GM12878 (cell line): ENCODE measurements at regions not wholly inside any gene's neighbourhood (a gene's known extent, or its start where the extent isn't known, plus 50 kb on each side); places are given as distances from the start of the nearest gene placed in this dataset.

Experiments used
- ATAC-seq: fragments of 200-7000 bp; cut with Tn5 transposase; 3 replicates; pipeline ENCODE4 v1.9.1; 2020; ENCODE audit warnings: mild to moderate bottlenecking, moderate library complexity
- BruUV-seq: library from RNA; stranded (reverse); fragments of 400-500 nt; replicated peaks from 2 replicates; lab custom pipeline; 2021; lab: Mats Ljungman, UMichigan
- CTCF ChIA-PET: fragments of 300-600 bp; sonication (Branson Sonifier 250); formaldehyde crosslinking; extraction: SDS; loops from one replicate; lab custom pipeline; 2021; ENCODE audit warnings: inconsistent platforms; lab: Yijun Ruan, JAX
- POLR2A ChIA-PET: fragments of 350-600 bp; formaldehyde crosslinking; extraction: SDS; loops from one replicate; lab custom pipeline; 2021; ENCODE audit warnings: inconsistent platforms; lab: Charles Lee
- RAD21 ChIA-PET: fragments of 300-600 bp; sonication (Branson Sonifier 250); formaldehyde crosslinking; loops from one replicate; lab custom pipeline; 2023; ENCODE audit warnings: antibody characterized with exemption; ENCODE audit not compliant: unreplicated experiment; lab: Charles Lee
- SMC1A ChIA-PET: fragments of 300-600 bp; sonication (Branson Sonifier 250); formaldehyde crosslinking; loops from one replicate; lab custom pipeline; 2023; ENCODE audit not compliant: unreplicated experiment, uncharacterized antibody; lab: Charles Lee
- DNase-seq: peaks from one replicate; pipeline ENCODE4 v3.0.0-alpha.2; 2011; ENCODE audit warnings: low read depth, low spot score
- FAIRE-seq: peaks from 3 replicates; lab custom pipeline; 2011; peaks lifted over from hg19 to GRCh38; lab: Jason Lieb, UNC
- H2AFZ ChIP-seq: 2 replicates; pipeline ENCODE4 v1.6.0; 2011; ENCODE audit warnings: low read depth, low read length, control low read depth; ENCODE audit not compliant: control insufficient read depth
- H3K27ac ChIP-seq: 2 replicates; pipeline ENCODE4 v1.5.1; 2011; ENCODE audit warnings: control low read depth; ENCODE audit not compliant: control insufficient read depth, insufficient read depth
- H3K27me3 ChIP-seq, 2 experiments: replicated peaks in 1 of 2; 2 replicates each; pipeline versions ENCODE4 v1.6.0 to v1.6.1; 2011; ENCODE audit warnings: low read length in 1 of 2; ENCODE audit not compliant: control insufficient read depth in 2 of 2, insufficient read depth in 2 of 2
- H3K36me3 ChIP-seq, 2 experiments: 2 replicates each; pipeline ENCODE4 v1.5.1; 2011; ENCODE audit warnings: low read length in 1 of 2; ENCODE audit not compliant: control insufficient read depth in 2 of 2, insufficient read depth in 2 of 2
- H3K4me1 ChIP-seq: 2 replicates; pipeline ENCODE4 v1.6.1; 2011; ENCODE audit warnings: mild to moderate bottlenecking, low read length, moderate library complexity, mixed read lengths; ENCODE audit not compliant: control insufficient read depth, insufficient read depth
- H3K4me2 ChIP-seq: 2 replicates; pipeline ENCODE4 v1.6.0; 2011; ENCODE audit warnings: control low read depth; ENCODE audit not compliant: control insufficient read depth, insufficient read depth
- H3K4me3 ChIP-seq: fragments of 200-600 bp; sonication (generic); 2 replicates; pipeline ENCODE4 v1.5.1; 2016
- H3K79me2 ChIP-seq: 2 replicates; pipeline ENCODE4 v1.6.0; 2011; ENCODE audit warnings: low read length; ENCODE audit not compliant: control insufficient read depth, insufficient read depth
- H3K9ac ChIP-seq: 2 replicates; pipeline ENCODE4 v1.8.0; 2011; ENCODE audit warnings: low read length, control low read depth, mixed read lengths; ENCODE audit not compliant: control insufficient read depth, insufficient read depth
- H3K9me3 ChIP-seq: replicated peaks from 3 replicates; pipeline ENCODE4 v1.5.1; 2011; ENCODE audit warnings: mild to moderate bottlenecking, low read length; ENCODE audit not compliant: control insufficient read depth, insufficient read depth
- H4K20me1 ChIP-seq: 2 replicates; pipeline ENCODE4 v1.6.0; 2011; ENCODE audit not compliant: control insufficient read depth, insufficient read depth
- ATF7 ChIP-seq: fragments of 450-650 bp; IDR thresholded peaks from 2 replicates; pipeline ENCODE4 v1.6.1; 2016; ENCODE audit warnings: low read depth, mild to moderate bottlenecking
- CEBPZ ChIP-seq: fragments of 150-350 bp; IDR thresholded peaks from 2 replicates; pipeline ENCODE4 v1.6.1; 2016; ENCODE audit warnings: low read depth, low read length
- EED ChIP-seq: sonication (generic); IDR thresholded peaks from 2 replicates; pipeline ENCODE4 v1.6.1; 2016; ENCODE audit warnings: antibody characterized with exemption, low read depth
- ETV6 ChIP-seq, 2 experiments: fragments of 450-650 bp in 1 of 2; IDR thresholded peaks in 1 of 2; conservative IDR thresholded peaks in 1 of 2; 2 replicates each; pipeline ENCODE4 v1.6.1; 2014; ENCODE audit warnings: antibody characterized with exemption in 1 of 2, borderline replicate concordance in 1 of 2, low read depth in 1 of 2, mild to moderate bottlenecking in 1 of 2, moderate library complexity in 1 of 2
- PAX8 ChIP-seq: fragments of 450-650 bp; IDR thresholded peaks from 2 replicates; pipeline ENCODE4 v1.6.1; 2017; ENCODE audit warnings: mild to moderate bottlenecking, moderate library complexity
- POLR2AphosphoS5 ChIP-seq: IDR thresholded peaks from 2 replicates; pipeline ENCODE4 v1.6.1; 2011; ENCODE audit warnings: mild to moderate bottlenecking, low read length, inconsistent platforms
- SMC3 ChIP-seq: IDR thresholded peaks from 2 replicates; pipeline ENCODE4 v1.6.1; 2011; ENCODE audit warnings: low read length, improper control_type of control experiment, borderline replicate concordance
- TCF3 ChIP-seq: IDR thresholded peaks from 2 replicates; pipeline ENCODE4 v1.6.1; 2012; ENCODE audit warnings: low read depth, mild to moderate bottlenecking, low read length, borderline replicate concordance; ENCODE audit not compliant: insufficient read depth
- WGBS: methylation state at CpG from one replicate; pipeline ENCODE4 v1.1.6; 2016; ENCODE audit warnings: low lambda C conversion rate; ENCODE audit not compliant: insufficient replicate concordance, insufficient coverage; ENCODE audit errors: missing lambda C conversion rate; 5-methylcytosine and 5-hydroxymethylcytosine counted together
- in situ Hi-C: fragments of 300-500 bp; cut with MboI; formaldehyde crosslinking; loops from 9 replicates; pipeline ENCODE4 v1.14.3; 2018; ENCODE audit warnings: mixed read lengths
- intact Hi-C: fragments of 100-400 bp; cut with micrococcal nuclease; formaldehyde crosslinking; loops from one replicate; pipeline ENCODE4 v1.14.2; 2022; ENCODE audit not compliant: unreplicated experiment

- H3K27me3 ChIP-seq: no peaks in the 10 kb centered on the region
- DNase-seq (no peak), ATAC-seq (no peak)
- H4K20me1 ChIP-seq: no peaks in the 10 kb centered on the region
- no peaks in the 10 kb centered on the region; the same call in 2 of the 3 replicates for H3K9me3 ChIP-seq
- H3K4me2 ChIP-seq: no peak overlapping the region
- H3K9ac ChIP-seq: no peak overlapping the region
- BruUV-seq: no TSS peak
- in situ Hi-C loops: no loop called here
- POLR2A ChIA-PET: no interaction called here
- TF ChIP-seq POLR2AphosphoS5: no peak
- no peak for TF ChIP-seq SMC3
- TF ChIP-seq TCF3: no peak
- TF ChIP-seq EED: no peak
- no peak for TF ChIP-seq CEBPZ
- TF ChIP-seq ATF7: no peak
- no peak for TF ChIP-seq PAX8
- TF ChIP-seq ETV6 (conservative IDR thresholded peaks at IDR 0.05 in 1 of 2, IDR thresholded peaks at IDR 0.05 in 1 of 2; ENCODE audit: borderline replicate concordance in 1 of 2, low read depth in 1 of 2): no peak
- TF ChIP-seq, all 136 proteins: peak for 0
- Histone ChIP-seq H3K36me3 (no peaks in the 10 kb centered on the region), H2AFZ (no peak overlapping the region), H3K4me3 (no peak overlapping the region), H3K4me1 (no peaks in the 10 kb centered on the region), H3K79me2 (no peaks in the 10 kb centered on the region), H3K27ac (no peak overlapping the region)
- ChIA-PET RAD21 (no interaction called here), CTCF (no interaction called here), SMC1A (no interaction called here)
- no peak for FAIRE-seq
- intact Hi-C loops: no loop called here
- WGBS: 56% methylated on average over 5 of the region's 5 CpGs
Observed at GRCh38 chr22:47445212-47445611, 682.8 kb downstream of the TBC1D22A start.
